ENCODE measurements at regions not wholly inside any gene's neighbourhood (a gene's known extent, or its start where the extent isn't known, plus 50 kb on each side); places are given as distances from the start of the nearest gene placed in this dataset.
"Not testable (repeated sequence)": the region's sequence is repeated elsewhere in the genome, so short reads cannot be mapped to it uniquely, and the experiment has no call there.

GRCh38 chr4:181897935-181898334 lies 345.3 kb upstream of the TENM3 start:
- intact Hi-C loops (cut with micrococcal nuclease), result no loop called here
- H3K27ac Mint-ChIP-seq, result no peak overlapping the region

GRCh38 chr4:181902404-181902803 lies 340.8 kb upstream of the TENM3 start:
- DNase-seq (ENCODE audit: low spot score); H3K4me3 Mint-ChIP-seq (ENCODE audit: low read depth); H3K36me3 Mint-ChIP-seq (ENCODE audit: low read depth); intact Hi-C loops (cut with micrococcal nuclease); H3K27me3 Mint-ChIP-seq (ENCODE audit: low read depth); H3K4me1 Mint-ChIP-seq (ENCODE audit: low read depth); H3K27ac Mint-ChIP-seq: not testable (repeated sequence)
- H3K9me3 Mint-ChIP-seq, result peaks cover 43% of the 10 kb centered on the region

More at GRCh38 chr4:181897935-181898334, 345.3 kb upstream of the TENM3 start:
- Mint-ChIP-seq H3K9me3 (peaks cover 19% of the 10 kb centered on the region), H3K27me3 (ENCODE audit: low read depth) (no peaks in the 10 kb centered on the region), H3K4me1 (ENCODE audit: low read depth) (no peaks in the 10 kb centered on the region), H3K36me3 (ENCODE audit: low read depth) (no peaks in the 10 kb centered on the region), H3K4me3 (ENCODE audit: low read depth) (no peak overlapping the region)
- no peak for DNase-seq (ENCODE audit: low spot score)

GRCh38 chr4:181905708-181906107 lies 337.5 kb upstream of the TENM3 start:
- DNase-seq (ENCODE audit: low spot score), result no peak

GRCh38 chr4:181908168-181908567 lies 335.0 kb upstream of the TENM3 start:
- no peaks in the 10 kb centered on the region for H3K27me3 Mint-ChIP-seq (ENCODE audit: low read depth)
- H3K4me1 Mint-ChIP-seq (ENCODE audit: low read depth), result no peaks in the 10 kb centered on the region
- DNase-seq (ENCODE audit: low spot score), result no peak
- H3K4me3 Mint-ChIP-seq (ENCODE audit: low read depth), result no peak overlapping the region
- intact Hi-C loops (cut with micrococcal nuclease), result no loop called here
- H3K27ac Mint-ChIP-seq, result no peak overlapping the region
- no peaks in the 10 kb centered on the region for H3K36me3 Mint-ChIP-seq (ENCODE audit: low read depth)
- H3K9me3 Mint-ChIP-seq, result peaks cover 51% of the 10 kb centered on the region

More at GRCh38 chr4:181905708-181906107, 337.5 kb upstream of the TENM3 start:
- H3K36me3 Mint-ChIP-seq (ENCODE audit: low read depth), result no peaks in the 10 kb centered on the region
- no peak overlapping the region for H3K27ac Mint-ChIP-seq
- H3K27me3 Mint-ChIP-seq (ENCODE audit: low read depth), result no peaks in the 10 kb centered on the region
- H3K9me3 Mint-ChIP-seq, result peaks cover 42% of the 10 kb centered on the region
- intact Hi-C loops (cut with micrococcal nuclease), result no loop called here
- no peak overlapping the region for H3K4me3 Mint-ChIP-seq (ENCODE audit: low read depth)
- no peaks in the 10 kb centered on the region for H3K4me1 Mint-ChIP-seq (ENCODE audit: low read depth)

GRCh38 chr4:181909368-181909767 lies 333.8 kb upstream of the TENM3 start:
- Mint-ChIP-seq H3K4me1 (ENCODE audit: low read depth) (no peaks in the 10 kb centered on the region), H3K36me3 (ENCODE audit: low read depth) (no peaks in the 10 kb centered on the region), H3K4me3 (ENCODE audit: low read depth) (no peak overlapping the region), H3K9me3 (peaks cover 52% of the 10 kb centered on the region), H3K27me3 (ENCODE audit: low read depth) (no peaks in the 10 kb centered on the region), H3K27ac (no peak overlapping the region)
- DNase-seq (ENCODE audit: low spot score), result no peak
- intact Hi-C loops (cut with micrococcal nuclease), result no loop called here

GRCh38 chr4:181911420-181911819 lies 331.8 kb upstream of the TENM3 start:
- H3K36me3 Mint-ChIP-seq (ENCODE audit: low read depth), result no peaks in the 10 kb centered on the region
- no peak for DNase-seq (ENCODE audit: low spot score)

GRCh38 chr4:181933471-181933870 lies 309.7 kb upstream of the TENM3 start:
- Mint-ChIP-seq H3K4me1 (ENCODE audit: low read depth) (no peaks in the 10 kb centered on the region), H3K9me3 (peaks cover 4% of the 10 kb centered on the region), H3K27me3 (ENCODE audit: low read depth) (no peaks in the 10 kb centered on the region), H3K27ac (no peak overlapping the region), H3K4me3 (ENCODE audit: low read depth) (no peak overlapping the region), H3K36me3 (ENCODE audit: low read depth) (no peaks in the 10 kb centered on the region)
- no peak for DNase-seq (ENCODE audit: low spot score)
- intact Hi-C loops (cut with micrococcal nuclease), result no loop called here

More at GRCh38 chr4:181911420-181911819, 331.8 kb upstream of the TENM3 start:
- Mint-ChIP-seq H3K27ac (no peak overlapping the region), H3K27me3 (ENCODE audit: low read depth) (no peaks in the 10 kb centered on the region), H3K4me3 (ENCODE audit: low read depth) (no peak overlapping the region), H3K9me3 (peaks cover 52% of the 10 kb centered on the region), H3K4me1 (ENCODE audit: low read depth) (no peaks in the 10 kb centered on the region)
- intact Hi-C loops (cut with micrococcal nuclease), result no loop called here

GRCh38 chr4:181938631-181939030 lies 304.6 kb upstream of the TENM3 start:
- no peaks in the 10 kb centered on the region for H3K27me3 Mint-ChIP-seq (ENCODE audit: low read depth)
- no peaks in the 10 kb centered on the region for H3K36me3 Mint-ChIP-seq (ENCODE audit: low read depth)
- no peak for DNase-seq (ENCODE audit: low spot score)
- intact Hi-C loops (cut with micrococcal nuclease), result no loop called here
- no peak overlapping the region for H3K4me3 Mint-ChIP-seq (ENCODE audit: low read depth)
- H3K4me1 Mint-ChIP-seq (ENCODE audit: low read depth), result no peaks in the 10 kb centered on the region
- H3K9me3 Mint-ChIP-seq, result no peaks in the 10 kb centered on the region
- H3K27ac Mint-ChIP-seq, result no peak overlapping the region

- Mint-ChIP-seq H3K27me3 (ENCODE audit: low read depth) (no peaks in the 10 kb centered on the region), H3K4me1 (ENCODE audit: low read depth) (no peaks in the 10 kb centered on the region), H3K9me3 (no peaks in the 10 kb centered on the region), H3K4me3 (ENCODE audit: low read depth) (no peak overlapping the region), H3K36me3 (ENCODE audit: low read depth) (no peaks in the 10 kb centered on the region), H3K27ac (no peak overlapping the region)
- no peak for DNase-seq (ENCODE audit: low spot score)
- intact Hi-C loops (cut with micrococcal nuclease), result no loop called here
Observed at GRCh38 chr4:181939199-181939945, 303.8 kb upstream of the TENM3 start.

- H3K36me3 Mint-ChIP-seq (ENCODE audit: low read depth), result no peaks in the 10 kb centered on the region
- H3K4me1 Mint-ChIP-seq (ENCODE audit: low read depth), result no peaks in the 10 kb centered on the region
- no peak overlapping the region for H3K27ac Mint-ChIP-seq
- no peak overlapping the region for H3K4me3 Mint-ChIP-seq (ENCODE audit: low read depth)
- H3K9me3 Mint-ChIP-seq, result no peaks in the 10 kb centered on the region
- DNase-seq (ENCODE audit: low spot score), result no peak
- H3K27me3 Mint-ChIP-seq (ENCODE audit: low read depth), result no peaks in the 10 kb centered on the region
- intact Hi-C loops (cut with micrococcal nuclease), result no loop called here
Observed at GRCh38 chr4:181944527-181944926, 298.7 kb upstream of the TENM3 start.

GRCh38 chr4:181946902-181947301 lies 296.3 kb upstream of the TENM3 start:
- intact Hi-C loops (cut with micrococcal nuclease), result no loop called here
- H3K4me1 Mint-ChIP-seq (ENCODE audit: low read depth), result no peaks in the 10 kb centered on the region
- H3K27me3 Mint-ChIP-seq (ENCODE audit: low read depth), result no peaks in the 10 kb centered on the region
- no peaks in the 10 kb centered on the region for H3K9me3 Mint-ChIP-seq
- no peak overlapping the region for H3K4me3 Mint-ChIP-seq (ENCODE audit: low read depth)
- H3K36me3 Mint-ChIP-seq (ENCODE audit: low read depth), result no peaks in the 10 kb centered on the region
- H3K27ac Mint-ChIP-seq, result no peak overlapping the region
- DNase-seq (ENCODE audit: low spot score), result no peak

GRCh38 chr4:181948839-181949382 lies 294.3 kb upstream of the TENM3 start:
- Mint-ChIP-seq H3K9me3 (peaks cover 3% of the 10 kb centered on the region), H3K27ac (no peak overlapping the region), H3K4me3 (ENCODE audit: low read depth) (no peak overlapping the region), H3K36me3 (ENCODE audit: low read depth) (no peaks in the 10 kb centered on the region), H3K4me1 (ENCODE audit: low read depth) (no peaks in the 10 kb centered on the region), H3K27me3 (ENCODE audit: low read depth) (no peaks in the 10 kb centered on the region)
- intact Hi-C loops (cut with micrococcal nuclease), result no loop called here
- no peak for DNase-seq (ENCODE audit: low spot score)

- Mint-ChIP-seq H3K36me3 (ENCODE audit: low read depth) (no peaks in the 10 kb centered on the region), H3K9me3 (peaks cover 3% of the 10 kb centered on the region), H3K4me1 (ENCODE audit: low read depth) (no peaks in the 10 kb centered on the region), H3K27ac (no peak overlapping the region), H3K27me3 (ENCODE audit: low read depth) (no peaks in the 10 kb centered on the region), H3K4me3 (ENCODE audit: low read depth) (no peak overlapping the region)
- intact Hi-C loops (cut with micrococcal nuclease), result no loop called here
- no peak for DNase-seq (ENCODE audit: low spot score)
Observed at GRCh38 chr4:181949704-181950312, 293.4 kb upstream of the TENM3 start.

Measured in activated T-helper 2 cell treated with anti-CD3 and anti-CD28 coated beads, Interferon-gamma antibody, Interleukin-2, Interleukin-4, amounts not matched to agents 10 μg/mL and 5 μg/mL and 100 μg/mL, durations not matched to agents 14 hours and 24 hours and 36 hours (primary cell).